GM23338 (cell line): ENCODE measurements at regions not wholly inside any gene's neighbourhood (a gene's known extent, or its start where the extent isn't known, plus 50 kb on each side); places are given as distances from the start of the nearest gene placed in this dataset.

ENCODE experiments used
- ATAC-seq: fragments of 200-7000 bp; cut with Tn5 transposase; 3 replicates; pipeline ENCODE4 v1.9.1; 2020
- DNase-seq: peaks from one replicate; pipeline ENCODE4 v3.0.0-alpha.2; 2015; ENCODE audit warnings: low spot score
- H2AFZ ChIP-seq: fragments of 200-600 bp; sonication (generic); 2 replicates; pipeline ENCODE4 v1.8.0; 2016; ENCODE audit warnings: antibody characterized with exemption, mild to moderate bottlenecking, moderate library complexity
- H3F3A ChIP-seq: fragments of 200-600 bp; sonication (generic); replicated peaks from 2 replicates; pipeline ENCODE4 v1.8.0; 2017; ENCODE audit warnings: antibody characterized with exemption, mixed run types, low read depth
- H3K27ac ChIP-seq: fragments of 200-600 bp; sonication (generic); 2 replicates; pipeline ENCODE4 v1.6.1; 2016; ENCODE audit warnings: low read depth
- H3K27me3 ChIP-seq: fragments of 200-600 bp; sonication (generic); 2 replicates; pipeline ENCODE4 v1.8.0; 2016; ENCODE audit warnings: mild to moderate bottlenecking, mixed run types, moderate library complexity; ENCODE audit not compliant: insufficient read depth
- H3K36me3 ChIP-seq: fragments of 200-600 bp; sonication (generic); 2 replicates; pipeline ENCODE4 v1.8.0; 2016; ENCODE audit warnings: mild to moderate bottlenecking; ENCODE audit not compliant: insufficient read depth
- H3K4me1 ChIP-seq: fragments of 200-600 bp; sonication (generic); 2 replicates; pipeline ENCODE4 v1.8.0; 2016; ENCODE audit warnings: mild to moderate bottlenecking, moderate library complexity; ENCODE audit not compliant: insufficient read depth
- H3K4me2 ChIP-seq: fragments of 200-600 bp; sonication (generic); 2 replicates; pipeline ENCODE4 v1.7.1; 2017; ENCODE audit warnings: mixed run types
- H3K4me3 ChIP-seq: fragments of 200-600 bp; sonication (generic); 2 replicates; pipeline ENCODE4 v1.6.1; 2016; ENCODE audit warnings: mixed run types
- H3K79me2 ChIP-seq: fragments of 200-600 bp; sonication (generic); replicated peaks from 2 replicates; pipeline ENCODE4 v1.8.0; 2017; ENCODE audit warnings: mild to moderate bottlenecking; ENCODE audit not compliant: insufficient read depth
- H3K9me2 ChIP-seq: fragments of 200-600 bp; sonication (generic); 2 replicates; pipeline ENCODE4 v1.8.0; 2017; ENCODE audit not compliant: insufficient read depth
- H4K20me1 ChIP-seq: fragments of 200-600 bp; sonication (generic); replicated peaks from 2 replicates; pipeline ENCODE4 v1.8.0; 2017; ENCODE audit warnings: mild to moderate bottlenecking; ENCODE audit not compliant: insufficient read depth
- H3K27ac Mint-ChIP-seq: 2 replicates; pipeline ENCODE4 v1.8.0; 2020; ENCODE audit warnings: inconsistent platforms, mild to moderate bottlenecking, moderate library complexity, mixed read lengths
- H3K27me3 Mint-ChIP-seq: 3 replicates; pipeline ENCODE4 v1.8.0; 2022; ENCODE audit warnings: low read depth, mild to moderate bottlenecking, moderate library complexity, mixed read lengths, inconsistent platforms; ENCODE audit not compliant: insufficient read depth, poor library complexity
- H3K36me3 Mint-ChIP-seq: 3 replicates; pipeline ENCODE4 v1.8.0; 2021; ENCODE audit warnings: low read depth, mild to moderate bottlenecking, inconsistent platforms, moderate library complexity, mixed read lengths
- H3K4me1 Mint-ChIP-seq: 3 replicates; pipeline ENCODE4 v1.8.0; 2020; ENCODE audit warnings: mild to moderate bottlenecking, inconsistent platforms, mixed read lengths
- H3K4me3 Mint-ChIP-seq: 3 replicates; pipeline ENCODE4 v1.8.0; 2021; ENCODE audit warnings: moderate library complexity, mild to moderate bottlenecking, inconsistent platforms, mixed read lengths
- H3K9me3 Mint-ChIP-seq: 3 replicates; pipeline ENCODE4 v1.8.0; 2020; ENCODE audit warnings: moderate library complexity, mild to moderate bottlenecking, inconsistent platforms, mixed read lengths
- CREB1 ChIP-seq: fragments of 250-450 bp; sonication (Bioruptor Pico); IDR thresholded peaks from 2 replicates; pipeline ENCODE4 v1.5.0; 2020; ENCODE audit warnings: low read depth, mild to moderate bottlenecking, moderate library complexity
- CTCF ChIP-seq, 2 experiments: fragments of 200-600 bp in 1 of 2; sonication (generic) in 1 of 2; conservative IDR thresholded peaks; 2 replicates each; pipeline versions ENCODE4 v1.5.1 to v1.6.1; 2016 to 2017; ENCODE audit warnings: antibody characterized with exemption in 2 of 2, low read depth in 2 of 2, mild to moderate bottlenecking in 2 of 2, moderate library complexity in 1 of 2
- ETS1 ChIP-seq: IDR thresholded peaks from 2 replicates; pipeline ENCODE4 v1.6.1; 2016; ENCODE audit warnings: antibody characterized with exemption
- EZH2 ChIP-seq: fragments of 200-600 bp; sonication (generic); IDR thresholded peaks from one replicate; pipeline ENCODE4 v1.8.0; 2017; ENCODE audit warnings: antibody characterized with exemption, mild to moderate bottlenecking, low read depth; ENCODE audit not compliant: unreplicated experiment
- EZH2phosphoT487 ChIP-seq: fragments of 200-600 bp; sonication (generic); IDR thresholded peaks from one replicate; pipeline ENCODE4 v1.8.1; 2018; ENCODE audit warnings: antibody characterized with exemption; ENCODE audit not compliant: unreplicated experiment
- JUNB ChIP-seq: IDR thresholded peaks from one replicate; pipeline ENCODE4 v1.6.1; 2016; ENCODE audit warnings: antibody characterized with exemption; ENCODE audit not compliant: unreplicated experiment
- NANOG ChIP-seq: IDR thresholded peaks from 2 replicates; pipeline ENCODE4 v1.6.1; 2016; ENCODE audit warnings: antibody characterized with exemption, borderline replicate concordance
- POLR2AphosphoS5 ChIP-seq: IDR thresholded peaks from 2 replicates; pipeline ENCODE4 v1.6.1; 2016; ENCODE audit warnings: antibody characterized with exemption, low read depth
- STAT1 ChIP-seq: IDR thresholded peaks from one replicate; pipeline ENCODE4 v1.6.1; 2016; ENCODE audit warnings: antibody characterized with exemption; ENCODE audit not compliant: unreplicated experiment
- ZNF114 ChIP-seq: fragments of 250-450 bp; sonication (Bioruptor Pico); IDR thresholded peaks from 2 replicates; pipeline ENCODE4 v1.5.0; 2020; ENCODE audit warnings: mild to moderate bottlenecking, moderate library complexity
- ZNF331 ChIP-seq: fragments of 250-450 bp; sonication (Bioruptor Pico); IDR thresholded peaks from 2 replicates; pipeline ENCODE4 v1.5.0; 2020; ENCODE audit warnings: low read depth, mild to moderate bottlenecking, moderate library complexity
- TF ChIP-seq, protein P1 (sequence below): IDR thresholded peaks from one replicate; pipeline ENCODE4 v1.6.1; 2018; ENCODE audit warnings: antibody characterized with exemption; ENCODE audit not compliant: unreplicated experiment
- TF ChIP-seq, protein P2 (sequence below): fragments of 250-450 bp; sonication (Bioruptor Pico); IDR thresholded peaks from 2 replicates; pipeline ENCODE4 v1.5.0; 2020; ENCODE audit warnings: mild to moderate bottlenecking, moderate library complexity

DNA sequence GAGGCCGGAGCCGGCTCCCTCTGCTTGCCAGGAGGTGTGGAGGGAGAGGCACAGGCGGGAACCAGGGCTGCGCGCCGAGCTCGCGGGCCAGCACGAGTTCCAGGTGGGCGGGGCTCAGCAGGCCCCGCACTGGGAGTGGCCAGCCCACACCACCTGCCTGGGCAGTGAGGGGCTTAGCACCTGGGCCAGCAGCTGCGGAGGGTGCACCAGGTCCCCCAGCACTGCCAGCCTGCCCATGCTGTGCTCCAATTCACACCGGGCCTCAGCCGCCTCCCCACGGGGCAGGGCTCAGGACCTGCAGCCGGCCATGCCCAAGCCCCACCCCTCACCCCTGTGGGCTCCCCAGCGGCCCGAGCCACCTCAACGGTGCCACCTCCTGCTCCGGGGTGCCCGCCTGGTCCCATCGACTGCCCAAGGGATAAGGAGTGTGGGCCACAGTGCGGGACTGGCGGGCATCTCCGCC, 72.4 kb upstream of the PPP2R5C start:
- Histone ChIP-seq H3K36me3 (no peaks in the 10 kb centered on the region), H4K20me1 (no peaks in the 10 kb centered on the region), H3K4me3 (no peak overlapping the region), H2AFZ (no peak overlapping the region), H3K4me2 (no peak overlapping the region), H3K9me2 (peaks cover 2% of the 10 kb centered on the region; the same call in 1 of the 2 replicates), H3K27ac (no peak overlapping the region), H3K4me1 (no peaks in the 10 kb centered on the region), H3F3A (no peaks in the 10 kb centered on the region), H3K79me2 (no peaks in the 10 kb centered on the region), H3K27me3 (peaks cover 39% of the 10 kb centered on the region)
- Mint-ChIP-seq H3K9me3 (peaks cover 14% of the 10 kb centered on the region), H3K27ac (no peak overlapping the region), H3K4me3 (no peak overlapping the region), H3K4me1 (peaks cover 8% of the 10 kb centered on the region; the same call in 2 of the 3 replicates), H3K36me3 (peaks cover 6% of the 10 kb centered on the region; the same call in 2 of the 3 replicates), H3K27me3 (peaks cover 47% of the 10 kb centered on the region)
- TF ChIP-seq JUNB (no peak), POLR2AphosphoS5 (no peak), NANOG (no peak), EZH2phosphoT487 (no peak), ZNF331 (CRISPR knock-in tag) (no peak), CREB1 (no peak), ETS1 (no peak), EZH2 (no peak), STAT1 (no peak), ZNF114 (CRISPR knock-in tag) (no peak), CTCF (conservative IDR thresholded peaks at IDR 0.05; ENCODE audit: low read depth in 2 of 2) (no peak)
- TF ChIP-seq, protein P1, sequence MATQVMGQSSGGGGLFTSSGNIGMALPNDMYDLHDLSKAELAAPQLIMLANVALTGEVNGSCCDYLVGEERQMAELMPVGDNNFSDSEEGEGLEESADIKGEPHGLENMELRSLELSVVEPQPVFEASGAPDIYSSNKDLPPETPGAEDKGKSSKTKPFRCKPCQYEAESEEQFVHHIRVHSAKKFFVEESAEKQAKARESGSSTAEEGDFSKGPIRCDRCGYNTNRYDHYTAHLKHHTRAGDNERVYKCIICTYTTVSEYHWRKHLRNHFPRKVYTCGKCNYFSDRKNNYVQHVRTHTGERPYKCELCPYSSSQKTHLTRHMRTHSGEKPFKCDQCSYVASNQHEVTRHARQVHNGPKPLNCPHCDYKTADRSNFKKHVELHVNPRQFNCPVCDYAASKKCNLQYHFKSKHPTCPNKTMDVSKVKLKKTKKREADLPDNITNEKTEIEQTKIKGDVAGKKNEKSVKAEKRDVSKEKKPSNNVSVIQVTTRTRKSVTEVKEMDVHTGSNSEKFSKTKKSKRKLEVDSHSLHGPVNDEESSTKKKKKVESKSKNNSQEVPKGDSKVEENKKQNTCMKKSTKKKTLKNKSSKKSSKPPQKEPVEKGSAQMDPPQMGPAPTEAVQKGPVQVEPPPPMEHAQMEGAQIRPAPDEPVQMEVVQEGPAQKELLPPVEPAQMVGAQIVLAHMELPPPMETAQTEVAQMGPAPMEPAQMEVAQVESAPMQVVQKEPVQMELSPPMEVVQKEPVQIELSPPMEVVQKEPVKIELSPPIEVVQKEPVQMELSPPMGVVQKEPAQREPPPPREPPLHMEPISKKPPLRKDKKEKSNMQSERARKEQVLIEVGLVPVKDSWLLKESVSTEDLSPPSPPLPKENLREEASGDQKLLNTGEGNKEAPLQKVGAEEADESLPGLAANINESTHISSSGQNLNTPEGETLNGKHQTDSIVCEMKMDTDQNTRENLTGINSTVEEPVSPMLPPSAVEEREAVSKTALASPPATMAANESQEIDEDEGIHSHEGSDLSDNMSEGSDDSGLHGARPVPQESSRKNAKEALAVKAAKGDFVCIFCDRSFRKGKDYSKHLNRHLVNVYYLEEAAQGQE = no peak
- TF ChIP-seq, protein P2, sequence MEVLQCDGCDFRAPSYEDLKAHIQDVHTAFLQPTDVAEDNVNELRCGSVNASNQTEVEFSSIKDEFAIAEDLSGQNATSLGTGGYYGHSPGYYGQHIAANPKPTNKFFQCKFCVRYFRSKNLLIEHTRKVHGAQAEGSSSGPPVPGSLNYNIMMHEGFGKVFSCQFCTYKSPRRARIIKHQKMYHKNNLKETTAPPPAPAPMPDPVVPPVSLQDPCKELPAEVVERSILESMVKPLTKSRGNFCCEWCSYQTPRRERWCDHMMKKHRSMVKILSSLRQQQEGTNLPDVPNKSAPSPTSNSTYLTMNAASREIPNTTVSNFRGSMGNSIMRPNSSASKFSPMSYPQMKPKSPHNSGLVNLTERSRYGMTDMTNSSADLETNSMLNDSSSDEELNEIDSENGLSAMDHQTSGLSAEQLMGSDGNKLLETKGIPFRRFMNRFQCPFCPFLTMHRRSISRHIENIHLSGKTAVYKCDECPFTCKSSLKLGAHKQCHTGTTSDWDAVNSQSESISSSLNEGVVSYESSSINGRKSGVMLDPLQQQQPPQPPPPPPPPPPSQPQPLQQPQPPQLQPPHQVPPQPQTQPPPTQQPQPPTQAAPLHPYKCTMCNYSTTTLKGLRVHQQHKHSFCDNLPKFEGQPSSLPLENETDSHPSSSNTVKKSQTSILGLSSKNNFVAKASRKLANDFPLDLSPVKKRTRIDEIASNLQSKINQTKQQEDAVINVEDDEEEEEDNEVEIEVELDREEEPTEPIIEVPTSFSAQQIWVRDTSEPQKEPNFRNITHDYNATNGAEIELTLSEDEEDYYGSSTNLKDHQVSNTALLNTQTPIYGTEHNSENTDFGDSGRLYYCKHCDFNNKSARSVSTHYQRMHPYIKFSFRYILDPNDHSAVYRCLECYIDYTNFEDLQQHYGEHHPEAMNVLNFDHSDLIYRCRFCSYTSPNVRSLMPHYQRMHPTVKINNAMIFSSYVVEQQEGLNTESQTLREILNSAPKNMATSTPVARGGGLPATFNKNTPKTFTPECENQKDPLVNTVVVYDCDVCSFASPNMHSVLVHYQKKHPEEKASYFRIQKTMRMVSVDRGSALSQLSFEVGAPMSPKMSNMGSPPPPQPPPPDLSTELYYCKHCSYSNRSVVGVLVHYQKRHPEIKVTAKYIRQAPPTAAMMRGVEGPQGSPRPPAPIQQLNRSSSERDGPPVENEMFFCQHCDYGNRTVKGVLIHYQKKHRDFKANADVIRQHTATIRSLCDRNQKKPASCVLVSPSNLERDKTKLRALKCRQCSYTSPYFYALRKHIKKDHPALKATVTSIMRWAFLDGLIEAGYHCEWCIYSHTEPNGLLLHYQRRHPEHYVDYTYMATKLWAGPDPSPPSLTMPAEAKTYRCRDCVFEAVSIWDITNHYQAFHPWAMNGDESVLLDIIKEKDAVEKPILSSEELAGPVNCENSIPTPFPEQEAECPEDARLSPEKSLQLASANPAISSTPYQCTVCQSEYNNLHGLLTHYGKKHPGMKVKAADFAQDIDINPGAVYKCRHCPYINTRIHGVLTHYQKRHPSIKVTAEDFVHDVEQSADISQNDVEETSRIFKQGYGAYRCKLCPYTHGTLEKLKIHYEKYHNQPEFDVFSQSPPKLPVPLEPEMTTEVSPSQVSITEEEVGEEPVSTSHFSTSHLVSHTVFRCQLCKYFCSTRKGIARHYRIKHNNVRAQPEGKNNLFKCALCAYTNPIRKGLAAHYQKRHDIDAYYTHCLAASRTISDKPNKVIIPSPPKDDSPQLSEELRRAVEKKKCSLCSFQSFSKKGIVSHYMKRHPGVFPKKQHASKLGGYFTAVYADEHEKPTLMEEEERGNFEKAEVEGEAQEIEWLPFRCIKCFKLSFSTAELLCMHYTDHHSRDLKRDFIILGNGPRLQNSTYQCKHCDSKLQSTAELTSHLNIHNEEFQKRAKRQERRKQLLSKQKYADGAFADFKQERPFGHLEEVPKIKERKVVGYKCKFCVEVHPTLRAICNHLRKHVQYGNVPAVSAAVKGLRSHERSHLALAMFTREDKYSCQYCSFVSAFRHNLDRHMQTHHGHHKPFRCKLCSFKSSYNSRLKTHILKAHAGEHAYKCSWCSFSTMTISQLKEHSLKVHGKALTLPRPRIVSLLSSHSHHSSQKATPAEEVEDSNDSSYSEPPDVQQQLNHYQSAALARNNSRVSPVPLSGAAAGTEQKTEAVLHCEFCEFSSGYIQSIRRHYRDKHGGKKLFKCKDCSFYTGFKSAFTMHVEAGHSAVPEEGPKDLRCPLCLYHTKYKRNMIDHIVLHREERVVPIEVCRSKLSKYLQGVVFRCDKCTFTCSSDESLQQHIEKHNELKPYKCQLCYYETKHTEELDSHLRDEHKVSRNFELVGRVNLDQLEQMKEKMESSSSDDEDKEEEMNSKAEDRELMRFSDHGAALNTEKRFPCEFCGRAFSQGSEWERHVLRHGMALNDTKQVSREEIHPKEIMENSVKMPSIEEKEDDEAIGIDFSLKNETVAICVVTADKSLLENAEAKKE (CRISPR knock-in tag) = no peak
- ATAC-seq (no peak), DNase-seq (no peak)
